HG03442 (cell line): ENCODE measurements at regions not wholly inside any gene's neighbourhood (a gene's known extent, or its start where the extent isn't known, plus 50 kb on each side); places are given as distances from the start of the nearest gene placed in this dataset.
"Not testable (repeated sequence)": the region's sequence is repeated elsewhere in the genome, so short reads cannot be mapped to it uniquely, and the experiment has no call there.

Experiments
- ATAC-seq: cut with Tn5 transposase; IDR thresholded peaks from one replicate; pipeline ENCODE4 v1.9.1; 2021; ENCODE audit warnings: mild to moderate bottlenecking, moderate library complexity; ENCODE audit not compliant: unreplicated experiment

GRCh38 chr5:8831251-8831650 is 714.6 kb downstream of the SEMA5A start:
- no peak for ATAC-seq

DNA sequence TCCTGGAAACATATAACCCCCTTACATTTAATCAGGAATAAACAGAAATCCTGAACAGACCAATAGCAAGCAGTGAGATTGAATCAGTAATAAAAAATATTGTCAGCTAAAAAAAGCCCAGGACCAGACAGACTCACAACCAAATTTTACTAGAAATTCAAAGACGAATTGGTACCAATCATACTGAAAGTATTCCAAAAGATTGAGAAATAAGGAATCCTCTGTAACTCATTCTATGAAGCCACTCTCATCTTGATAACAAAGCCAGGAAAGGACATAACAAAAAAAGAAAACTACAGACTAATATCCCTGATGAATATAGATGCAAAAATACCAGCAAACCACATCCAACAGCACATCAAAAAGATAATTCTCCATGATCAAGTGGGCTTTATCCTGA is 714.0 kb downstream of the SEMA5A start:
- no peak for ATAC-seq

GRCh38 chr5:8839361-8840055 is 706.4 kb downstream of the SEMA5A start:
- ATAC-seq, result no peak

DNA sequence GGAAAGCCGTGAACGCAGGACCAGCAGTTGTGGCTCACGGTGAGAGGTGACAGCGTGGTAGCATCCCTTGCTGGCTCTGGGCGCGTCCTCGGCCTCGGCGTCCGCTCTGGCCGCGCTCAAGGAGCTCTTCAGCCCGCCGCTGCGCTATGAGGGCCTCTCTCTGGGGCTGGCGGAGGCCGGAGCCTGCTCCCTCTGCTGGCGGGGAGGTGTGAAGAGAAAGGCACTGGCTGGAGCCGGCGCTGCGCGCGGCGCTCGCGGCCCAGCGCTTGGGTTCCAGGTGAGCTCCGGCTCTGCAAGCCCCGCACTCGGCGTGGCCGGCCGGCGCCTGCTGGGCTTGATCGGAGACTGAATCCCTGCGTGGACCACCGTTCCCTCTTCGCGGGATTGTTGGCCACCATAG is 705.6 kb downstream of the SEMA5A start:
- no peak for ATAC-seq

- not testable (repeated sequence) for ATAC-seq
These were observed 705.1 kb downstream of the SEMA5A start for GRCh38 chr5:8840746-8841145.

DNA sequence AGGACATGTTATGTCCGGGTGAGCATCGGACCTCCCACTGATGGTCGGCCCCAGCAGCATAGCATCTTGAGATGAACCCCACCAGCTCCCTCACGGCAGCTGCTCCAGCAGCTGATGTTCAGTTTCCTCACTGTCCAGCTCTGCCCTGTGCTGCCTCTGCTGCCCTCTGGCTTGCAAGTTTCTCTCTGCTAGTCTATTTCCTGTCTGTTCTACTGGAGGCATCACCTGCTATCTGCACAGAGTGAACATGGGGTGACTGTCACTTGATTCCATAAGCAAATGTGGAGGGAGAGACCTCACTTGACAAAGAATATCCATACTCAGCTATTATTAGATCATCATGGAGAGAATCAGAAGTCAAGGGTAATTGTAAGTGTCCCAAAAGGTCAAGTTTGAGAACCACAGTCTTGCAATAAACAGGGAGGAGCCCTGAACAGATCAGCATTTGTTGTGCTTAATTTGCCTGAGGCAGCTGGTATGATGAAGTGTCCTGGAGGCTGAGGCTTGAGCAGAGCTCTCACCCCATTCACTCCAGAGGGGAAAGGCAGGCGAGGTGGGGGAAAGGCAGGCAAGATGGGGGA is 702.8 kb downstream of the SEMA5A start:
- no peak for ATAC-seq

DNA sequence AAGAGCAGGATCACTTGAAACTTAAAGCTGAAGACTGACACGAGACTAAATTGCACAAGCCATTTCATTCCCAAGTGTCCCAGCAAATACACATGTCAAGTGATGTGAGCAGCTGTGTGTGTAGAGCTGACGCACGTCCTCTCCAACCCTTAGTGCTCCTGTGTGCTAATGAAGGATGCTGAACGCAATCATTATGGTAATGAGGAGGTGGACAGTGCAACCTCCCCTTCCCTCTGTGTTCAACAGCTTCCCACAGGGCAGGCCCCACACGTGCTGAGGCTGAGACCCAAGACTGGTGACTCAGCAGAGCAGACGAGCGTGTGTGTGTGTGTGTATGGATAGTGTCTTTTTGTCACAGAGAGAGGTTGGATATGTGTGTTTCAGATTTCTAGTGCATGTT is 702.1 kb downstream of the SEMA5A start:
- ATAC-seq, result no peak

DNA sequence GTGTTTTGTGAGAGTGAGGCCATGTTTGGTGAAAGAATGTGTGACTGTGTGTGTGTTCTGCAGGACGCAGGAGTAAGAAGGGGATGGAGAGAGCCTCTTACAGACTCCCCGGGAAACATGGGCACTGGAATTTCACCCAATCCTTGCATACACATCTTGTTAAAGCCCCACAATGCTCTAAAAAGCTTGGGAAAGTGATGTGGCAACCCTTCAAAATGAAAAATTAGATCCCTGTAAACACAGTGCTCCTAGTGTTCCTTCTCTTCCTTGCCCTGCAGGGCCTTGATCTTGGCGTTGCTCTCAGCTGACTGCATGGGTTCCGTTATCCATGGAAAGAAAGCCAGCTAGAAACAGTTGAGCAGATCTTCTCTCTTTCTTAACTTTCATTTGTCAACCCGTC is 701.7 kb downstream of the SEMA5A start:
- no peak for ATAC-seq

DNA sequence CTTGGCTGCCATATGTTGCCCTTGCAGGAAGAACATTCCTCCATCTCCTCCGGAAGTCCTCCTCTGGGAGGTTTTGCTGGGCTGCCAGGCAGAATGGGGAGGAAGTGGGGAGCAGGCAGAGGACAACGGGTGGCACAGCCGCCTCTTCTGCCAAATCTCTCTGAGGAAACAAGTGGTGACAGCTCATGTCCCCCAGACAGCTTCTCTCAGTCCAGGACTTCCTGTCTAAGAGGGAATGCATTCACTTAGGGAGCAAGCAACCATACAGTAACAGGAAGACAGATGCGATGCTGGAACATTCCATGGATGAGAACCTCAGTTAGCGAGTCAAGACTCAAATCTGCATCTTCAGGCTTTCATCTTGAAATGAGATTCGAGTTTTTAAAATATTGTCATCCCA is 701.0 kb downstream of the SEMA5A start:
- no peak for ATAC-seq

- ATAC-seq, result no peak
These were observed 700.6 kb downstream of the SEMA5A start for GRCh38 chr5:8845296-8845695.

- ATAC-seq, result no peak
These were observed 697.5 kb downstream of the SEMA5A start for GRCh38 chr5:8848366-8848765.

DNA sequence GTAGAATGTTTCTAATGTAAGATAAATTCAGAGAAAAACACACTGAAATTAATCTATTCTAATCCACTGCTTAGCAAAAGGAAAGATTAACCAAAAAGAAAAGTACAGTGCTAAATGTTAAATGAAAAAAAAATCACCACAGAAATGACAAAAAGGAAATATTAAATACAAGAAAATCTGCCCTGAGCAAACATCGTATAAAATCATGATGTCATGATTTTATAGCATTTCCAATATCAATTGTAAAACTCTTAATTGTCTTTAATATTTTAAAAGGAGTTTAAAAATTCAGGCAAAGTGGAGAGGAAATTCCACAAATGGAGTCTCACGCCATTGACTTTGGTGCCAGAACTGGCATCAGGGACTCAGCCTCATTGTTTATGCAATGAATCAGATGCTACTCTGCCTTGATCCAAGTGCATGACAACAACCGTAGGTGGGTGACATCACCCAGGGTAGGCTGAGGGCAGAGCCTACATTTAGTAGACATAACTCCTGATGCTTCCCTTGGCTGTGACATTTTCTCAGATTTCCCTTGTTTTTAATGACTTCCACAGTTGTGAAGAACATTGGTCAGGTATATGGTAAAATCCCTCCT is 696.8 kb downstream of the SEMA5A start:
- ATAC-seq, result no peak

DNA sequence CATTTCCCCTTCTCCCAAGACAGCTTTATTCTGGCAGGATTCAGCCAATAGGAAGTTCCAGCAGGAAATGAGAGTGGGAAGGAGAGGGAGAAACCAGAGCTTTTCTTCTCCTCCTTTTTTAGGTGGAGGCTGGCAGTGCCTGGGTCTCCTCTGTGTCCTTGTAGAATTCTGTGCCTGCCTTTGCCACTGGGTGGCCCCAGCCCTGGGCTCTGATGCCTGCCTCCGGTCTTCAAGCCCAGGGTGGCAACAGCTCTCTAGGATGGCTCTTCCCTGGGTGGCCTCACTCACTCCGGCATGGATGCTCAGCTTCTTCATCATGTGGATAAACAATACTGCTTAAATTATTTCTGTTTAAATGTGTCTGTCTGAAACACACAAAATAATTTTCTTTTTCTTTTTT is 694.8 kb downstream of the SEMA5A start:
- no peak for ATAC-seq

DNA sequence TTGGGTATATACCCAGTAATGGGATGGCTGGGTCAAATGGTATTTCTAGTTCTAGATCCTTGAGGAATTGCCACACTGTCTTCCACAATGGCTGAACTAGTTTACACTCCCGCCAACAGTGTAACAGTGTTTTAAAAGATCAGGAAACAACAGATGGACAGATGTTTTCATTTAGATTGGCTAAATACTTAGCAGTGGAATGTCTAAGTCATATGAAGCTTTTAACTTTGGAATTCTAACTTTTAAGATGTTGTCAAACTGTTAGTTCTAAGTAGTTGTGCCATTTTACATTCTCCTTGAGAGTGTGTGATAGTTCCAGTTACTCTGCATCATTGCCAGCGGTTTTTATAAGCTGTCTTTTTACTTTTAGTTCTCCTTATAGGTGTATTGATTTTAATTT is 688.8 kb downstream of the SEMA5A start:
- ATAC-seq, result no peak

GRCh38 chr5:8861764-8862163 is 684.1 kb downstream of the SEMA5A start:
- no peak for ATAC-seq

DNA sequence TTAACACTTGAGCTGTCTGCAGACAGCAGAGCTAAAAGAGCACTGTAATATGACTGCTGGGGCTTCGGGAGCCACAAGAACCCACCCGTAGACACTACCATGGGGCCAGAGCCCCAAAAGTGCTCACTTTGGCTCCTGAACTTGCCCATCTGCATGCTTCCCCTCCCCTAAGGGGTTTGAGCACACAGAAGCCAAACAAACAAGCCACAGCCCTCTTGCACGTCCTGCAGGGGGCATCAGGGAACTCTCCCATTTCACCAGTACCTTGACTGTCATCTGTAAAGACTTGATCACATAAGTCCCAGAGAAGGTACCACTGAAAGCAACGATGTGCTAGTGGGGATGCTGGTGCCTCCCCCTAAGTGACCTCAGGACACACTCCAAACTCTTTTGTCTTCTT is 681.8 kb downstream of the SEMA5A start:
- ATAC-seq, result no peak

DNA sequence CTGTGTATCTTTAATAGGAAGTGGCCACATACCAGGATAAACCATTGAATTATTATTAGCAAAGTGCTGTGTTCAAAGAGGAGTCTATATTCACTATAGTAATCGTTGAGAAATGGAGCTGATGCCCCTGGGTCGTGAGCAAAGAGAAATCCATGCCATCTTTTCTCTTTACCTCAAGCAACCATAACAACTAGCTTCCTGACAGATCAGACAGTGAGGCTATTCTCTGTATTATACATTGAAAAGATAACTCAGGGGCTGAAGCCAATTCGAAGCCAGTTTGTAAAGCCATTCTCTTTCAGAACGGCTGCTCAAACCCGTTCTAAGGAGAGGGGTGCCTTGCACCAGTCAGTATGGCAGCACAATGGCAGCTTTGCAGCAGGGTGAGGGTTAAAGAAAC is 680.6 kb downstream of the SEMA5A start:
- ATAC-seq, result no peak

DNA sequence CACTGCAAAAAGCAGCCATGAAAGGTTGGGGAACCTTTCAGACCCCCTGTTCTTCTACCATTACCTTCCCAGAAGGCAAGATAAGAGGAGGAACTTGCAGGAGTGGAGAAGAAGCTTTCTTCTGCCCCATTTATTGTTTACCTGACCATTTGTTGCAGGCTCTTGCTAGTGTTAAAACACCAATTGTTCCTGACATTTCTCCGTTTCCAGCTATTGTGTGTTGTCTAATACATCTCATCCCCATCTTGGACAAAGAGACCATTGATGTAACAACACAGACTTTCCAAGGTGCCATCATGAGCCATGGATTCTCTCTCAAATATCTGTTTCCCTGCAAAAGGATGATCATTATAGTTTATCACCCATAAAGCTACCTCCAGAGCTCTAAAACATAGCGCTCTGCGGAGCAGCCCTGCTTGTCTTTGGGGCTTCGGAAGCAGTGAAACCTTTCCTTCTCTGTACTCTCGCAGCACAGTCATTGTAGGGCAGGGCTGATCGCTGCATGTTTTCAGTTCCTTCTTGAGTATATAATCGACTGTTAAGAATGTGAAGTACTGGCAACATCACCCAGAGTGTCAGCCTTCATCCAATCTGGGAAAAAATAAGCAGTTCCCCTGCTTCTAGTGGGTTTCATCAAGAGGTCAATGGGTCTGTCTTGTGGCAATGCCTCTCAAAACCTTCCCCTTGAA is 680.0 kb downstream of the SEMA5A start:
- ATAC-seq, result no peak

- no peak for ATAC-seq
These were observed 677.6 kb downstream of the SEMA5A start for GRCh38 chr5:8868283-8868682.

DNA sequence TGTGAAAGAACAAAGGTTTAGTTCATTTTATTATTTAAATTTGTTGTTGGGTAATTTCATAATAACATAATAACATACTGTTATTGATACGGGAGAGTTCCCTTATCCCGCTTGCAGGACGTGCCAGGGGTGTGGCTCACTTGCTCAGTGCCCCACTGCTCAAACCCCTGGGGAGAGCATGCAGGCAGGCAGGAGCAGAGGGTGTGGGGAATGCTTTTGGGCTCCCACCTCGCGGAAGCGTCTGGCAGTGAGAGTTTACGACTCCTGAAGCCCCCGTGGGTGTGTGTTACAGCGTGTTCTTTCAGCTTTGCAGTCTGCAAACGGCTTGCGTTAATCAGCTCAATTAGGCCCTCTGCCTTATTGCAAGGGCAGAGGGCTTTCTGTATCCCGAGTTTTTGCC is 675.9 kb downstream of the SEMA5A start:
- no peak for ATAC-seq

DNA sequence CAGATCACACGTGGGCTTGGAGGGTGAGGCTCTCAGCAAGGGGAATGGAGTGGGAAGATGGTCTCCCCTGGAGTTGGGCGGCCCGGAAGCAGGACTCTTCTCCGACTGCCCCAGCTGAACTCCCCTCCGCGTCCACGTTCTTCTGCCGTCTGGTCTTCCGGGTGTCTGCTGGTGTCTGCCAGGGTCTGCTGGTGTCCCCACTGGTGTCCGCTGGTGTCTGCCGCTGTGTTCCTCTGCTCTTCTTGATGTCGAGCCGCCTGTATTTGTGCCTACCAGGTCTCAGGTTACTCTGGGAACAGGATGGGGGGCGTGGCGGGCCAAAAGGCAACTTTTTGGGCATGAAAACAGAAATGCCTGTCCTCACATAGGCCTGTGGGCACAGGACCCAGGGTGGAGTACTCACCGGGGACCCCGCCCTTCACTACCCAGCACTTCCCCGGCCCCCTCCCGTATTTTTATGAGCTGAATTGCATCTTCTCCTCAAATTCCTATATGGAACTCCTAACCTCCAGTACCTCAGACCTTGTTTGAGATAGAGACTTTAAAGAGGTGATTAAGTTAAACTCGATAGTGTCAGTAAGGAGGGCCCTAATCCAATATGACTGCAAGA is 675.4 kb downstream of the SEMA5A start:
- no peak for ATAC-seq

DNA sequence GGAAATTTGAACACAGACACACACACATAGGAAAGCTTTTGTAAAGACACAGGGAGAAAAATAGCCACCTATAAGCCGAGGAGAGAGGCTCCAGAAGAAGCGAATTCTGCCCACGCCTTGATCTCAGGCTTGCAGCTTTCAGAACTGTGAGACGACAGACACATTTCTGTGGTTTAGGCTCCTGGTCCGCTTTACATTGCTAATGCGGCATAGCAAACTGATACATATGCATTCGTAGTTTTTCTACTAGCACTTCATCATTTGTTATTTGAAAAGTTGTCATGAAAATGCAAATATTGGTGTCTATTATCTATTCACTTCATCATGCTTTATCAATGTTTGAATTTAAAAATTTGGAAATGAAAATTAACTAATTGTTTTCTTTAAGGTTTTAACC is 674.9 kb downstream of the SEMA5A start:
- ATAC-seq, result no peak
